22Rv1 (cell line): ENCODE measurements at regions not wholly inside any gene's neighbourhood (a gene's known extent, or its start where the extent isn't known, plus 50 kb on each side); places are given as distances from the start of the nearest gene placed in this dataset.

Experiments
- CTCF ChIP-seq: fragments of 450-650 bp; IDR thresholded peaks from 2 replicates; pipeline ENCODE4 v1.5.1; 2017; ENCODE audit warnings: mild to moderate bottlenecking
- ZFX ChIP-seq: fragments of 450-650 bp; IDR thresholded peaks from 2 replicates; pipeline ENCODE4 v1.6.1; 2017; ENCODE audit warnings: antibody characterized with exemption, borderline replicate concordance

GRCh38 chr7:84746353-84746752 is 440.5 kb downstream of the SEMA3D start:
- no peak for TF ChIP-seq CTCF
- no peak for TF ChIP-seq ZFX
